NOMO-1 treated with DMSO at 0.1 percent for 48 hours (cell line): ENCODE measurements at regions not wholly inside any gene's neighbourhood (a gene's known extent, or its start where the extent isn't known, plus 50 kb on each side); places are given as distances from the start of the nearest gene placed in this dataset.
"Not testable (repeated sequence)": the region's sequence is repeated elsewhere in the genome, so short reads cannot be mapped to it uniquely, and the experiment has no call there.

Experiments used
- DNase-seq: peaks from one replicate; lab custom pipeline; 2025; ENCODE audit not compliant: unreplicated experiment; lab: John Stamatoyannopoulos, UW

GRCh38 chr1:29577512-29577911, 341.2 kb downstream of the PTPRU start:
- DNase-seq, result no peak

- DNase-seq, result no peak
These were observed 340.2 kb downstream of the PTPRU start for GRCh38 chr1:29576510-29576909.

- no peak for DNase-seq
These were observed 339.5 kb downstream of the PTPRU start for GRCh38 chr1:29575826-29576225.

- DNase-seq, result no peak
These were observed 339.0 kb downstream of the PTPRU start for GRCh38 chr1:29575277-29575676.

GRCh38 chr1:29574871-29575270, 338.5 kb downstream of the PTPRU start:
- no peak for DNase-seq

- no peak for DNase-seq
These were observed 333.8 kb downstream of the PTPRU start for GRCh38 chr1:29569971-29570634.

- DNase-seq, result no peak
These were observed 330.9 kb downstream of the PTPRU start for GRCh38 chr1:29567257-29567656.

GRCh38 chr1:29565490-29565889, 329.2 kb downstream of the PTPRU start:
- no peak for DNase-seq

GRCh38 chr1:29563571-29563970, 327.2 kb downstream of the PTPRU start:
- DNase-seq, result no peak

GRCh38 chr1:29563092-29563491, 326.8 kb downstream of the PTPRU start:
- no peak for DNase-seq

- DNase-seq, result no peak
These were observed 322.7 kb downstream of the PTPRU start for GRCh38 chr1:29559056-29559455.

GRCh38 chr1:29557701-29558600, 321.6 kb downstream of the PTPRU start:
- no peak for DNase-seq

- no peak for DNase-seq
These were observed 320.7 kb downstream of the PTPRU start for GRCh38 chr1:29557066-29557465.

GRCh38 chr1:29556657-29557056, 320.3 kb downstream of the PTPRU start:
- no peak for DNase-seq

GRCh38 chr1:29555043-29555620, 318.8 kb downstream of the PTPRU start:
- no peak for DNase-seq

GRCh38 chr1:29554208-29554778, 318.0 kb downstream of the PTPRU start:
- DNase-seq, result no peak

GRCh38 chr1:29551123-29551936, 315.0 kb downstream of the PTPRU start:
- DNase-seq, result no peak

GRCh38 chr1:29550119-29550841, 314.0 kb downstream of the PTPRU start:
- DNase-seq, result no peak

- not testable (repeated sequence) for DNase-seq
These were observed 313.4 kb downstream of the PTPRU start for GRCh38 chr1:29549728-29550118.

GRCh38 chr1:29549001-29549400, 312.7 kb downstream of the PTPRU start:
- DNase-seq, result no peak
